ENCODE measurements at regions not wholly inside any gene's neighbourhood (a gene's known extent, or its start where the extent isn't known, plus 50 kb on each side); places are given as distances from the start of the nearest gene placed in this dataset.

DNA sequence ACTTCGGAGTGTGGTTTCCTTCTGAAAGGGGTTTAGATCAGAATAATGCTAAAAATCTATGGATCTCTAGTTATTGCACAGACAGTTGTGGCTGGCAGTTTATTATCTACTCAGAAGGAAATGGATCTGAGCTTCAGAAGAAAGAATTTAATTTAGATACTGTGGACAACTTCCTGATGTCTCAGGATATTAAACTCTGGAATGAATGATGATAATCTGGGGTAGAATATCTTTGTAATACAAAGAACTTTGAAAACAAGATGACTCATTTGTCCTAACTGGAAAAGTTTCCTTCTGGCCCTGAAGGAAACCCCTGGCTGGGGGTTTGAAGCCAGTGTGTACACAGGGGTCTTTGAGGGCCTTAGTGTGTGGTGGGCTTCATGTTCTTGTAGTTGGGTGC, 78.0 kb downstream of the EDN3 start:
- Histone ChIP-seq H3K79me2 (ENCODE audit: control insufficient read depth, insufficient read depth, low read length) (no peaks in the 10 kb centered on the region), H3K4me2 (ENCODE audit: extremely low read depth, insufficient read depth, low read length) (no peak overlapping the region), H2AFZ (ENCODE audit: low read length) (no peak overlapping the region), H3K4me3 (replicated peaks in 1 of 4; ENCODE audit: control extremely low read depth in 1 of 4, insufficient read depth in 1 of 4, low read depth in 3 of 4, low read length in 4 of 4) (no peak overlapping the region), H3K4me1 (ENCODE audit: control insufficient read depth, extremely low read depth, insufficient read depth, low read length) (no peaks in the 10 kb centered on the region), H3K27me3 (ENCODE audit: control insufficient read depth, insufficient read depth, low read length) (no peaks in the 10 kb centered on the region), H3K9ac (ENCODE audit: insufficient read depth, low read length) (no peak overlapping the region), H3K27ac (ENCODE audit: insufficient read depth, low read length) (no peak overlapping the region), H3K36me3 (ENCODE audit: control insufficient read depth, insufficient read depth, low read length) (no peaks in the 10 kb centered on the region), H4K20me1 (ENCODE audit: control insufficient read depth, extremely low read depth, insufficient read depth, low read length) (no peaks in the 10 kb centered on the region), H3K9me3 (ENCODE audit: control insufficient read depth, insufficient read depth, low read depth, low read length) (no peaks in the 10 kb centered on the region)
- TF ChIP-seq, protein P1, sequence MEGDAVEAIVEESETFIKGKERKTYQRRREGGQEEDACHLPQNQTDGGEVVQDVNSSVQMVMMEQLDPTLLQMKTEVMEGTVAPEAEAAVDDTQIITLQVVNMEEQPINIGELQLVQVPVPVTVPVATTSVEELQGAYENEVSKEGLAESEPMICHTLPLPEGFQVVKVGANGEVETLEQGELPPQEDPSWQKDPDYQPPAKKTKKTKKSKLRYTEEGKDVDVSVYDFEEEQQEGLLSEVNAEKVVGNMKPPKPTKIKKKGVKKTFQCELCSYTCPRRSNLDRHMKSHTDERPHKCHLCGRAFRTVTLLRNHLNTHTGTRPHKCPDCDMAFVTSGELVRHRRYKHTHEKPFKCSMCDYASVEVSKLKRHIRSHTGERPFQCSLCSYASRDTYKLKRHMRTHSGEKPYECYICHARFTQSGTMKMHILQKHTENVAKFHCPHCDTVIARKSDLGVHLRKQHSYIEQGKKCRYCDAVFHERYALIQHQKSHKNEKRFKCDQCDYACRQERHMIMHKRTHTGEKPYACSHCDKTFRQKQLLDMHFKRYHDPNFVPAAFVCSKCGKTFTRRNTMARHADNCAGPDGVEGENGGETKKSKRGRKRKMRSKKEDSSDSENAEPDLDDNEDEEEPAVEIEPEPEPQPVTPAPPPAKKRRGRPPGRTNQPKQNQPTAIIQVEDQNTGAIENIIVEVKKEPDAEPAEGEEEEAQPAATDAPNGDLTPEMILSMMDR (conservative IDR thresholded peaks at IDR 0.05 in 1 of 2, IDR thresholded peaks at IDR 0.05 in 1 of 2; ENCODE audit: low read depth in 1 of 2, low read length in 2 of 2), result no peak
- DNase-seq (ENCODE audit: low read depth in 2 of 2), result no peak

DNA sequence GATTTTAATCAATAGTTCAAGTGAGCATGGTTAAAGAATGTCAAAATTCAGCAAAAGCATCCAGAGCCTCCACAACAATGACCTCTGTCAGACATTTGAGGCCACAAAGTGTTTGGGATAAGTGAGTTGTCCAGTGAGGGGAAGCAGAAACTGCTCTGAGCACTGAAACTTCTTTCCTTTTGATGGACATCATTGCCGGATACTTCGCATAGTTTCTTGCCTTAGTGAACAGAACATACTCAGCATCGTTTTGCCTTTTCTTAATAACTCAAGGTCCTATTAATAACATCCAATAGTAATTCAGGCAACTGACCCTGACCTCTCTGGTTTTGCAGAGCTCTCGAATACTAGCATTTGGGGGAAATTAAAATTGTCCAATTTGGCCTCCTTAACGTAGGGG, 78.6 kb downstream of the EDN3 start:
- no peak for TF ChIP-seq EZH2 (IDR thresholded peaks at IDR 0.05; ENCODE audit: low read length, missing control alignments)
- TF ChIP-seq, protein P1 (conservative IDR thresholded peaks at IDR 0.05 in 1 of 2, IDR thresholded peaks at IDR 0.05 in 1 of 2; ENCODE audit: low read depth in 1 of 2, low read length in 2 of 2), result no peak
- H3K4me2 ChIP-seq (ENCODE audit: extremely low read depth, insufficient read depth, low read length), result no peak overlapping the region
- no peak overlapping the region for H3K4me3 ChIP-seq (replicated peaks in 1 of 4; ENCODE audit: control extremely low read depth in 1 of 4, insufficient read depth in 1 of 4, low read depth in 3 of 4, low read length in 4 of 4)
- H3K4me1 ChIP-seq (ENCODE audit: control insufficient read depth, extremely low read depth, insufficient read depth, low read length), result no peaks in the 10 kb centered on the region
- H2AFZ ChIP-seq (ENCODE audit: low read length), result no peak overlapping the region
- H3K27ac ChIP-seq (ENCODE audit: insufficient read depth, low read length), result no peak overlapping the region
- no peak overlapping the region for H3K9ac ChIP-seq (ENCODE audit: insufficient read depth, low read length)
- H3K9me3 ChIP-seq (ENCODE audit: control insufficient read depth, insufficient read depth, low read depth, low read length), result no peaks in the 10 kb centered on the region
- H3K79me2 ChIP-seq (ENCODE audit: control insufficient read depth, insufficient read depth, low read length), result no peaks in the 10 kb centered on the region
- no peaks in the 10 kb centered on the region for H3K27me3 ChIP-seq (ENCODE audit: control insufficient read depth, insufficient read depth, low read length)
- no peaks in the 10 kb centered on the region for H3K36me3 ChIP-seq (ENCODE audit: control insufficient read depth, insufficient read depth, low read length)
- DNase-seq (ENCODE audit: low read depth in 2 of 2), result no peak
- no peaks in the 10 kb centered on the region for H4K20me1 ChIP-seq (ENCODE audit: control insufficient read depth, extremely low read depth, insufficient read depth, low read length)

DNA sequence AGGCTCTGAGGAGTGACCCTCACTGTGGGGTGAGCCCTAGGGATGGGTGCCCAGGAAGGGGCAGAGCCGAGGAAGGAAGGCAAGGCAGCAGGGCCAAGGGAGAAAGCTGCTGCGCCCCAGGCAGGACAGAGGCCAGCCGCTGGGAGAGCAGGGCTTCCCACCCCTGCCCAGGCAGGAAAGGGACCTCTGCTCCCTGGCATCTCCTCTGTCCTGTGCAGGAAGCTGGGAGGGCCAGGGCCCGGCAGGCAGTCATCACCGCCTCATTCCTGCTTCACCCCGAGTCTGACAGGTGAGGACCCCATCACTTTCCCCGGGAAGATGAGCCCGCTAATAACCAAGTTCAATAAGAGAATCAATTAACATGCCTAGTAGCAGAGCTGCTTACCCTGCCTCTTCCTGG, 81.3 kb downstream of the EDN3 start:
- Histone ChIP-seq H3K36me3 (ENCODE audit: control insufficient read depth, insufficient read depth, low read length) (no peaks in the 10 kb centered on the region), H4K20me1 (ENCODE audit: control insufficient read depth, extremely low read depth, insufficient read depth, low read length) (no peaks in the 10 kb centered on the region), H3K79me2 (ENCODE audit: control insufficient read depth, insufficient read depth, low read length) (no peaks in the 10 kb centered on the region), H2AFZ (ENCODE audit: low read length) (no peak overlapping the region), H3K9ac (ENCODE audit: insufficient read depth, low read length) (no peak overlapping the region), H3K4me2 (ENCODE audit: extremely low read depth, insufficient read depth, low read length) (no peak overlapping the region), H3K4me3 (replicated peaks in 1 of 4; ENCODE audit: control extremely low read depth in 1 of 4, insufficient read depth in 1 of 4, low read depth in 3 of 4, low read length in 4 of 4) (no peak overlapping the region), H3K4me1 (ENCODE audit: control insufficient read depth, extremely low read depth, insufficient read depth, low read length) (no peaks in the 10 kb centered on the region), H3K27me3 (ENCODE audit: control insufficient read depth, insufficient read depth, low read length) (no peaks in the 10 kb centered on the region), H3K27ac (ENCODE audit: insufficient read depth, low read length) (no peak overlapping the region), H3K9me3 (ENCODE audit: control insufficient read depth, insufficient read depth, low read depth, low read length) (no peaks in the 10 kb centered on the region)
- TF ChIP-seq EZH2 (IDR thresholded peaks at IDR 0.05; ENCODE audit: low read length, missing control alignments), result no peak
- TF ChIP-seq, protein P1 (conservative IDR thresholded peaks at IDR 0.05 in 1 of 2, IDR thresholded peaks at IDR 0.05 in 1 of 2; ENCODE audit: low read depth in 1 of 2, low read length in 2 of 2), result no peak
- DNase-seq (ENCODE audit: low read depth in 2 of 2), result no peak

Measured in fibroblast of lung (primary cell).